ENCODE measurements at regions not wholly inside any gene's neighbourhood (a gene's known extent, or its start where the extent isn't known, plus 50 kb on each side); places are given as distances from the start of the nearest gene placed in this dataset.

GRCh38 chr10:55224007-55224781 is 423.2 kb upstream of the PCDH15 start:
- TF ChIP-seq, protein P1, sequence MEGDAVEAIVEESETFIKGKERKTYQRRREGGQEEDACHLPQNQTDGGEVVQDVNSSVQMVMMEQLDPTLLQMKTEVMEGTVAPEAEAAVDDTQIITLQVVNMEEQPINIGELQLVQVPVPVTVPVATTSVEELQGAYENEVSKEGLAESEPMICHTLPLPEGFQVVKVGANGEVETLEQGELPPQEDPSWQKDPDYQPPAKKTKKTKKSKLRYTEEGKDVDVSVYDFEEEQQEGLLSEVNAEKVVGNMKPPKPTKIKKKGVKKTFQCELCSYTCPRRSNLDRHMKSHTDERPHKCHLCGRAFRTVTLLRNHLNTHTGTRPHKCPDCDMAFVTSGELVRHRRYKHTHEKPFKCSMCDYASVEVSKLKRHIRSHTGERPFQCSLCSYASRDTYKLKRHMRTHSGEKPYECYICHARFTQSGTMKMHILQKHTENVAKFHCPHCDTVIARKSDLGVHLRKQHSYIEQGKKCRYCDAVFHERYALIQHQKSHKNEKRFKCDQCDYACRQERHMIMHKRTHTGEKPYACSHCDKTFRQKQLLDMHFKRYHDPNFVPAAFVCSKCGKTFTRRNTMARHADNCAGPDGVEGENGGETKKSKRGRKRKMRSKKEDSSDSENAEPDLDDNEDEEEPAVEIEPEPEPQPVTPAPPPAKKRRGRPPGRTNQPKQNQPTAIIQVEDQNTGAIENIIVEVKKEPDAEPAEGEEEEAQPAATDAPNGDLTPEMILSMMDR (IDR thresholded peaks at IDR 0.05) = no peak
- TF ChIP-seq POLR2A (IDR thresholded peaks at IDR 0.05) = no peak

Measured in ovary (tissue), 3 donors.